ENCODE measurements at regions not wholly inside any gene's neighbourhood (a gene's known extent, or its start where the extent isn't known, plus 50 kb on each side); places are given as distances from the start of the nearest gene placed in this dataset.

- no peak overlapping the region; the same call in 1 of the 2 replicates for H3K4me3 ChIP-seq (ENCODE audit: low read length)
- no peak for TF ChIP-seq ZNF274 (IDR thresholded peaks at IDR 0.05; ENCODE audit: low read depth, low read length)
Observed at GRCh38 chr14:34212172-34212929, 249.7 kb downstream of the SPTSSA start.

- H3K4me3 ChIP-seq (ENCODE audit: low read length): no peak overlapping the region; the same call in 1 of the 2 replicates
- TF ChIP-seq ZNF274 (IDR thresholded peaks at IDR 0.05; ENCODE audit: low read depth, low read length): no peak
Observed at GRCh38 chr14:34211732-34212131, 250.3 kb downstream of the SPTSSA start.

- no peak for TF ChIP-seq ZNF274 (IDR thresholded peaks at IDR 0.05; ENCODE audit: low read depth, low read length)
- no peak overlapping the region for H3K4me3 ChIP-seq (ENCODE audit: low read length)
Observed at GRCh38 chr14:34208532-34208931, 253.5 kb downstream of the SPTSSA start.

- TF ChIP-seq ZNF274 (IDR thresholded peaks at IDR 0.05; ENCODE audit: low read depth, low read length): no peak
- H3K4me3 ChIP-seq (ENCODE audit: low read length): no peak overlapping the region
Observed at GRCh38 chr14:34205799-34206198, 254.9 kb upstream of the EGLN3 start.

- TF ChIP-seq ZNF274 (IDR thresholded peaks at IDR 0.05; ENCODE audit: low read depth, low read length): no peak
- H3K4me3 ChIP-seq (ENCODE audit: low read length): no peak overlapping the region
Observed at GRCh38 chr14:34204774-34205173, 253.9 kb upstream of the EGLN3 start.

GRCh38 chr14:34203251-34203722 lies 252.4 kb upstream of the EGLN3 start:
- TF ChIP-seq ZNF274 (IDR thresholded peaks at IDR 0.05; ENCODE audit: low read depth, low read length): no peak
- no peak overlapping the region for H3K4me3 ChIP-seq (ENCODE audit: low read length)

- TF ChIP-seq ZNF274 (IDR thresholded peaks at IDR 0.05; ENCODE audit: low read depth, low read length): no peak
- no peak overlapping the region for H3K4me3 ChIP-seq (ENCODE audit: low read length)
Observed at GRCh38 chr14:34201909-34202637, 251.2 kb upstream of the EGLN3 start.

- no peak overlapping the region for H3K4me3 ChIP-seq (ENCODE audit: low read length)
- TF ChIP-seq ZNF274 (IDR thresholded peaks at IDR 0.05; ENCODE audit: low read depth, low read length): no peak
Observed at GRCh38 chr14:34199585-34199984, 248.7 kb upstream of the EGLN3 start.

GRCh38 chr14:34198096-34198495 lies 247.2 kb upstream of the EGLN3 start:
- no peak for TF ChIP-seq ZNF274 (IDR thresholded peaks at IDR 0.05; ENCODE audit: low read depth, low read length)
- H3K4me3 ChIP-seq (ENCODE audit: low read length): no peak overlapping the region

GRCh38 chr14:34195964-34196363 lies 245.1 kb upstream of the EGLN3 start:
- H3K4me3 ChIP-seq (ENCODE audit: low read length): no peak overlapping the region
- TF ChIP-seq ZNF274 (IDR thresholded peaks at IDR 0.05; ENCODE audit: low read depth, low read length): no peak

- H3K4me3 ChIP-seq (ENCODE audit: low read length): no peak overlapping the region
- no peak for TF ChIP-seq ZNF274 (IDR thresholded peaks at IDR 0.05; ENCODE audit: low read depth, low read length)
Observed at GRCh38 chr14:34190717-34191116, 239.8 kb upstream of the EGLN3 start.

GRCh38 chr14:34189866-34190265 lies 239.0 kb upstream of the EGLN3 start:
- H3K4me3 ChIP-seq (ENCODE audit: low read length): no peak overlapping the region
- TF ChIP-seq ZNF274 (IDR thresholded peaks at IDR 0.05; ENCODE audit: low read depth, low read length): no peak

GRCh38 chr14:34187519-34188044 lies 236.7 kb upstream of the EGLN3 start:
- H3K4me3 ChIP-seq (ENCODE audit: low read length): no peak overlapping the region
- TF ChIP-seq ZNF274 (IDR thresholded peaks at IDR 0.05; ENCODE audit: low read depth, low read length): no peak

- TF ChIP-seq ZNF274 (IDR thresholded peaks at IDR 0.05; ENCODE audit: low read depth, low read length): no peak
- H3K4me3 ChIP-seq (ENCODE audit: low read length): no peak overlapping the region
Observed at GRCh38 chr14:34187061-34187460, 236.2 kb upstream of the EGLN3 start.

- no peak overlapping the region for H3K4me3 ChIP-seq (ENCODE audit: low read length)
- no peak for TF ChIP-seq ZNF274 (IDR thresholded peaks at IDR 0.05; ENCODE audit: low read depth, low read length)
Observed at GRCh38 chr14:34184126-34184525, 233.3 kb upstream of the EGLN3 start.
